Adrenal gland (tissue), 5 donors: ENCODE measurements at regions not wholly inside any gene's neighbourhood (a gene's known extent, or its start where the extent isn't known, plus 50 kb on each side); places are given as distances from the start of the nearest gene placed in this dataset.
"Not testable (repeated sequence)": the region's sequence is repeated elsewhere in the genome, so short reads cannot be mapped to it uniquely, and the experiment has no call there.

Source experiments
- POLR2A ChIP-seq, 2 donors: fragments of 450-650 bp; IDR thresholded peaks; one replicate each; pipeline ENCODE4 v1.6.1; 2017; ENCODE audit warnings: antibody characterized with exemption in 2 of 2, mild to moderate bottlenecking in 2 of 2, moderate library complexity in 1 of 2
- TF ChIP-seq, protein P1 (sequence below), 6 experiments: fragments of 450-650 bp in 4 of 6; fragments of 200-600 bp in 2 of 6; sonication (generic) in 1 of 6; IDR thresholded peaks; 1 replicate in 5 of 6; 2 replicates in 1 of 6; pipeline versions ENCODE4 v1.5.1 to v1.8.0; 2016 to 2021; ENCODE audit warnings: antibody characterized with exemption in 6 of 6, mild to moderate bottlenecking in 2 of 6, moderate library complexity in 1 of 6
- donor health status: DM: no; HTN: no; CAD: no.

DNA sequence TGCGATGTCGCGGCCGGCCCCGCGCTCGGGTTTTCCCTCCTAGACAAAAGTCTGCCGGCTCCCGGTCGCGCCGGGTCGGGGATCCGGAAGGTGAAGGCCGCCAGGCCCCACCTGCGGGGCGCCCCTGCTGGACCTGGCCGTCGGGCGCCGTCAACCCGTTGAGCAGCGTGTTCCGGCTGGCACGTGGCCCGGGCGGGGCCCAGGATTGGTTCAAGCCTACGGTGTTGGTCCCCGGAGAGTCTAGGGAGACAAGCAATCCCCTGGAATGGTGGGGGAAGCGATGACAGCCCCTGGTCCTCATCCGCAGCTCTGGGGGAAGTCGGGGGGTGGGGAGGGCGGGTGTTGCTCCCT, 2776.3 kb upstream of the TPTE start:
- TF ChIP-seq, protein P1, sequence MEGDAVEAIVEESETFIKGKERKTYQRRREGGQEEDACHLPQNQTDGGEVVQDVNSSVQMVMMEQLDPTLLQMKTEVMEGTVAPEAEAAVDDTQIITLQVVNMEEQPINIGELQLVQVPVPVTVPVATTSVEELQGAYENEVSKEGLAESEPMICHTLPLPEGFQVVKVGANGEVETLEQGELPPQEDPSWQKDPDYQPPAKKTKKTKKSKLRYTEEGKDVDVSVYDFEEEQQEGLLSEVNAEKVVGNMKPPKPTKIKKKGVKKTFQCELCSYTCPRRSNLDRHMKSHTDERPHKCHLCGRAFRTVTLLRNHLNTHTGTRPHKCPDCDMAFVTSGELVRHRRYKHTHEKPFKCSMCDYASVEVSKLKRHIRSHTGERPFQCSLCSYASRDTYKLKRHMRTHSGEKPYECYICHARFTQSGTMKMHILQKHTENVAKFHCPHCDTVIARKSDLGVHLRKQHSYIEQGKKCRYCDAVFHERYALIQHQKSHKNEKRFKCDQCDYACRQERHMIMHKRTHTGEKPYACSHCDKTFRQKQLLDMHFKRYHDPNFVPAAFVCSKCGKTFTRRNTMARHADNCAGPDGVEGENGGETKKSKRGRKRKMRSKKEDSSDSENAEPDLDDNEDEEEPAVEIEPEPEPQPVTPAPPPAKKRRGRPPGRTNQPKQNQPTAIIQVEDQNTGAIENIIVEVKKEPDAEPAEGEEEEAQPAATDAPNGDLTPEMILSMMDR (IDR thresholded peaks at IDR 0.05) = not testable (repeated sequence)
- TF ChIP-seq POLR2A (IDR thresholded peaks at IDR 0.05) = not testable (repeated sequence)
